Thyroid gland (tissue), 4 donors: ENCODE measurements at regions not wholly inside any gene's neighbourhood (a gene's known extent, or its start where the extent isn't known, plus 50 kb on each side); places are given as distances from the start of the nearest gene placed in this dataset.

Source experiments
- POLR2A ChIP-seq, 2 donors: fragments of 450-650 bp; IDR thresholded peaks; one replicate each; pipeline ENCODE4 v1.6.1; 2017; ENCODE audit warnings: antibody characterized with exemption in 2 of 2, mild to moderate bottlenecking in 2 of 2, moderate library complexity in 1 of 2
- TF ChIP-seq, protein P1 (sequence below), 6 experiments: fragments of 200-600 bp in 3 of 6; fragments of 450-650 bp in 3 of 6; sonication (generic) in 3 of 6; IDR thresholded peaks; one replicate each; pipeline ENCODE4 v1.5.1; 2016 to 2019; ENCODE audit warnings: antibody characterized with exemption in 6 of 6, mild to moderate bottlenecking in 2 of 6, inconsistent platforms in 1 of 6, moderate library complexity in 1 of 6

DNA sequence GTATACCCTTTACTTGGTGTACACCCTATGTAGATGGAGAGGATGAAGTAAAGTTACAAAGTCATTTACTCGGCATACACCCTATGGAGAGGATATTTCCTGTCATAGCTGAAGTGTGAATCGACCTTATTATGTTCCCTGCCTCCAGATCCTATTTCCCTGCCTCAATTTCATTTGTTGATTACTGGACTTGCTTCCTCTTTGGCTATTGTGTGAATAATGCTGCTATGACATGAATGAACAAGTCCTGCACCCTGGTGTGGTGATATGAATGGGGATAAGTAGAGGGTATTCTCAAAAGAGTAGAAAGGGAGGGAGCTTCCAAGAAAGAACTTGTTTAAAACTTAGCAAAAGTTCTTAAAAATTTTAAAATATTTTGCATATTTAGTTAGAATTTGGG lies 123.5 kb upstream of the TBL1Y start:
- TF ChIP-seq, protein P1, sequence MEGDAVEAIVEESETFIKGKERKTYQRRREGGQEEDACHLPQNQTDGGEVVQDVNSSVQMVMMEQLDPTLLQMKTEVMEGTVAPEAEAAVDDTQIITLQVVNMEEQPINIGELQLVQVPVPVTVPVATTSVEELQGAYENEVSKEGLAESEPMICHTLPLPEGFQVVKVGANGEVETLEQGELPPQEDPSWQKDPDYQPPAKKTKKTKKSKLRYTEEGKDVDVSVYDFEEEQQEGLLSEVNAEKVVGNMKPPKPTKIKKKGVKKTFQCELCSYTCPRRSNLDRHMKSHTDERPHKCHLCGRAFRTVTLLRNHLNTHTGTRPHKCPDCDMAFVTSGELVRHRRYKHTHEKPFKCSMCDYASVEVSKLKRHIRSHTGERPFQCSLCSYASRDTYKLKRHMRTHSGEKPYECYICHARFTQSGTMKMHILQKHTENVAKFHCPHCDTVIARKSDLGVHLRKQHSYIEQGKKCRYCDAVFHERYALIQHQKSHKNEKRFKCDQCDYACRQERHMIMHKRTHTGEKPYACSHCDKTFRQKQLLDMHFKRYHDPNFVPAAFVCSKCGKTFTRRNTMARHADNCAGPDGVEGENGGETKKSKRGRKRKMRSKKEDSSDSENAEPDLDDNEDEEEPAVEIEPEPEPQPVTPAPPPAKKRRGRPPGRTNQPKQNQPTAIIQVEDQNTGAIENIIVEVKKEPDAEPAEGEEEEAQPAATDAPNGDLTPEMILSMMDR (IDR thresholded peaks at IDR 0.05), result no peak
- no peak for TF ChIP-seq POLR2A (IDR thresholded peaks at IDR 0.05)
